SK-MEL-5 (cell line): ENCODE measurements at regions not wholly inside any gene's neighbourhood (a gene's known extent, or its start where the extent isn't known, plus 50 kb on each side); places are given as distances from the start of the nearest gene placed in this dataset.

ENCODE experiments used
- DNase-seq: peaks from one replicate; pipeline ENCODE4 v3.0.0-alpha.2; 2016; ENCODE audit warnings: low read depth, low spot score
- in situ Hi-C: cut with HindIII; loops from 2 replicates; pipeline ENCODE4 v1.10.0; 2016; ENCODE audit warnings: low sequenced_read_pairs, high pct_unique_total_duplicates, low pct_unique_long_range_greater_than_20kb

DNA sequence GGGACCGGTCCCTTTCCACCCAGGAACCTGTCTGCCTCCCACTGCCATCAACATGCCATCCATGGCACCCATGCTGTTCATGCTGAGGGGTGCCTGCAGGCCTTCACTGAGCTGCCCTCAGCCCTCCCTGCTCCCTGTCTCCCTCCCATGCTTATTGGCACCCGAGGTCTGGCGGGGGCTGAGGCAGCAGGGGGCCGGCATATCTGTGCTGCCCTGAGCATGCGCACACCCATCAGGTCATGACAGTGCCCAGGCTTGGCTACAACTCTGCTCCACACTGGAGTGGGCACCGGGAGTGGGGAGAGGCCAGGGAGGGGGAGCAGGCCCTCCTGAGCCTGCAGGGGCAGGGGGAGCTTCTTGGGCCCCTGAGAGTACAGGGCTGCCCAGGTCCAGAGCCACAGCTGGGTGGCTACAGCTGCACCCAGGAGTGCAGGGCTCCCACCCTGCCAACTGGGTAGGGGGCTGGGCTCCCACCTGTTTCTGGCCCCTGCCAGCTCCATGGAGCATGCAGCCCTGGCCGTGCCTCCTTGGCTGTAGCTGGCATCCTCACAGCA is 395.8 kb upstream of the DMD start:
- DNase-seq: no peak
- in situ Hi-C loops: no loop called here

- no peak for DNase-seq
- in situ Hi-C loops: no loop called here
Measured at GRCh38 chrX:33605997-33606396, 394.6 kb upstream of the DMD start.

- in situ Hi-C loops: no loop called here
Measured at GRCh38 chrX:33592396-33592795, 381.0 kb upstream of the DMD start.

DNA sequence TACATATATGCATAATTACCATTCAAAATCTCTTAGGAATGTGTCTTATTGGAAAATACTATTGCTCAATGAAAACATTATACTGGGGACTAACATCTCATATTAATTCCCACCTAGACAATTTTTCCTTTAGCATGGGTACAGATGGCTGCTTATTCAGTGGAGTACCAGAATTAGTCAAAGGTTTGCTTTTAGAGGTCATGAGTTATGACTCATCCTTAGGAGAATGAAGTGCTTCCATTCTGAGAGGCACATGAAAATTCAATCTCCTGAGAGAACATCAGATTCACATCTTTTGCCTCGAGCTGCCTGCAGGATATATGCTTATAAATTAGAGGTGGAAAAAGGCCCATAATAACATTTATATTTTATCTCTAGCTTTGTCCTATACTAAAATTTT is 378.0 kb upstream of the DMD start:
- peak; percentile 70 for DNase-seq
- in situ Hi-C loops: no loop called here

More at GRCh38 chrX:33592396-33592795, 381.0 kb upstream of the DMD start:
- DNase-seq: no peak

- no peak for DNase-seq
- in situ Hi-C loops: no loop called here
Measured at GRCh38 chrX:33543757-33544156, 332.4 kb upstream of the DMD start.
